Right lung (tissue), 2 donors: ENCODE measurements at regions not wholly inside any gene's neighbourhood (a gene's known extent, or its start where the extent isn't known, plus 50 kb on each side); places are given as distances from the start of the nearest gene placed in this dataset.

Experiments used
- DNase-seq, 2 donors: peaks; one replicate each; pipeline ENCODE4 v3.0.0-alpha.2; 2013

GRCh38 chr1:221630236-221630635 lies 111.7 kb downstream of the DUSP10 start:
- no peak for DNase-seq

- DNase-seq, result no peak
Observed at GRCh38 chr1:221631556-221631955, 110.3 kb downstream of the DUSP10 start.

GRCh38 chr1:221632072-221632471 lies 109.8 kb downstream of the DUSP10 start:
- DNase-seq, result no peak

GRCh38 chr1:221633841-221634409 lies 108.0 kb downstream of the DUSP10 start:
- DNase-seq, result no peak

- no peak for DNase-seq
Observed at GRCh38 chr1:221634606-221635005, 107.3 kb downstream of the DUSP10 start.

GRCh38 chr1:221635305-221635704 lies 106.6 kb downstream of the DUSP10 start:
- no peak for DNase-seq

- DNase-seq, result no peak
Observed at GRCh38 chr1:221636096-221636495, 105.8 kb downstream of the DUSP10 start.

- DNase-seq, result no peak
Observed at GRCh38 chr1:221636967-221637366, 104.9 kb downstream of the DUSP10 start.

- no peak for DNase-seq
Observed at GRCh38 chr1:221637641-221638041, 104.2 kb downstream of the DUSP10 start.

- no peak for DNase-seq
Observed at GRCh38 chr1:221638595-221638994, 103.3 kb downstream of the DUSP10 start.

- DNase-seq, result no peak
Observed at GRCh38 chr1:221641811-221642210, 100.1 kb downstream of the DUSP10 start.

- no peak for DNase-seq
Observed at GRCh38 chr1:221643404-221644144, 98.3 kb downstream of the DUSP10 start.

- no peak for DNase-seq
Observed at GRCh38 chr1:221644145-221644448, 97.8 kb downstream of the DUSP10 start.

- DNase-seq, result no peak
Observed at GRCh38 chr1:221644663-221645258, 97.1 kb downstream of the DUSP10 start.

- no peak for DNase-seq
Observed at GRCh38 chr1:221648201-221648600, 93.7 kb downstream of the DUSP10 start.
